ENCODE measurements at regions not wholly inside any gene's neighbourhood (a gene's known extent, or its start where the extent isn't known, plus 50 kb on each side); places are given as distances from the start of the nearest gene placed in this dataset.

DNA sequence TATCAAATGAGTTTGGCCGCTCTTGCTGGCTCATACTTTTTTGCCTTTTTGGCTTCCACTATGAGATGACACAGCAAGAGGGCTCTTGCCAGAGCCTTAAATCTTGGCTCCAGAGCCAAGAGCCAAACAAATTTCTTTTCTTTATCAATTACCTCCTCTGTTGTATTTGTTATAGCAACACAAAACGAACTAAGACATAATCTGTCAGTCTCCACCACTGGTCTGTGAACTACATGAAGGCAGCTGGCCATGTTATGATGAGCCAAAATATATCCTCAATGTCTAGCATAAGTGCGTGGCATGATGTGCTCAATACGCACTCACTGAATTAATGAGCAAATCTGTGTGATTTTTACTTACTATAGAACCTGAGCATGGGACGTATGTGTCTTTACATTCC, 220.0 kb upstream of the ZNF217 start:
- DNase-seq: no peak
- Histone ChIP-seq H3K36me3 (replicated peaks in 1 of 2) (no peaks in the 10 kb centered on the region), H3K27me3 (no peaks in the 10 kb centered on the region), H3K9me3 (replicated peaks in 1 of 3) (no peaks in the 10 kb centered on the region), H3K27ac (no peak overlapping the region), H3K4me3 (no peak overlapping the region), H3K4me1 (replicated peaks in 1 of 2) (no peaks in the 10 kb centered on the region)
- WGBS, 4 donors: 65 to 82% (median 75%) methylated on average over 5 of the region's 5 CpGs
- TF ChIP-seq POLR2A (IDR thresholded peaks at IDR 0.05): no peak
- TF ChIP-seq, protein P1, sequence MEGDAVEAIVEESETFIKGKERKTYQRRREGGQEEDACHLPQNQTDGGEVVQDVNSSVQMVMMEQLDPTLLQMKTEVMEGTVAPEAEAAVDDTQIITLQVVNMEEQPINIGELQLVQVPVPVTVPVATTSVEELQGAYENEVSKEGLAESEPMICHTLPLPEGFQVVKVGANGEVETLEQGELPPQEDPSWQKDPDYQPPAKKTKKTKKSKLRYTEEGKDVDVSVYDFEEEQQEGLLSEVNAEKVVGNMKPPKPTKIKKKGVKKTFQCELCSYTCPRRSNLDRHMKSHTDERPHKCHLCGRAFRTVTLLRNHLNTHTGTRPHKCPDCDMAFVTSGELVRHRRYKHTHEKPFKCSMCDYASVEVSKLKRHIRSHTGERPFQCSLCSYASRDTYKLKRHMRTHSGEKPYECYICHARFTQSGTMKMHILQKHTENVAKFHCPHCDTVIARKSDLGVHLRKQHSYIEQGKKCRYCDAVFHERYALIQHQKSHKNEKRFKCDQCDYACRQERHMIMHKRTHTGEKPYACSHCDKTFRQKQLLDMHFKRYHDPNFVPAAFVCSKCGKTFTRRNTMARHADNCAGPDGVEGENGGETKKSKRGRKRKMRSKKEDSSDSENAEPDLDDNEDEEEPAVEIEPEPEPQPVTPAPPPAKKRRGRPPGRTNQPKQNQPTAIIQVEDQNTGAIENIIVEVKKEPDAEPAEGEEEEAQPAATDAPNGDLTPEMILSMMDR (IDR thresholded peaks at IDR 0.05): no peak
- intact Hi-C loops (cut with DNase I): no loop called here

DNA sequence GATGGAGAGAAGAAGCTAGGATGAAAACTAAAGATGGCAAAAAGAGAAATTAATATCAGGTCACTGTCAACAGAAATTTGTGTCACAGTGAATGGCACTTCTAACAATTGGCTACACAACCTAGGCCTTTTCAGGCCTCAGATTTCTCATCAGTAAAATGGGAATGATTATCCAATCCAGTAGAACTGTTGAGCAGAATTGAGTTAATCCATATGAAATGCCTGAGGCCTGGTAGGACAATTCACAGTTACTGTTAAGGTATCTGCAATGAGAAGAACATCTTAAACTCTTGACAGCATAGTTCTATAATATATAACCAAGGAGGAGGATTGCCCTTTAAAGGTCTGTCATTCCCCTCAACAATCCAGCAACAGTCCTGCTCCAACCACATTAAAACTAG, 217.9 kb upstream of the ZNF217 start:
- intact Hi-C loops (cut with DNase I): no loop called here
- no peak overlapping the region for H3K27ac ChIP-seq
- TF ChIP-seq POLR2A (IDR thresholded peaks at IDR 0.05): no peak
- TF ChIP-seq, protein P1 (IDR thresholded peaks at IDR 0.05): no peak
- no peaks in the 10 kb centered on the region for H3K27me3 ChIP-seq
- no peaks in the 10 kb centered on the region for H3K4me1 ChIP-seq (replicated peaks in 1 of 2)
- no peak overlapping the region for H3K4me3 ChIP-seq
- H3K9me3 ChIP-seq (replicated peaks in 1 of 3): no peaks in the 10 kb centered on the region
- DNase-seq: no peak
- no peaks in the 10 kb centered on the region for H3K36me3 ChIP-seq (replicated peaks in 1 of 2)

DNA sequence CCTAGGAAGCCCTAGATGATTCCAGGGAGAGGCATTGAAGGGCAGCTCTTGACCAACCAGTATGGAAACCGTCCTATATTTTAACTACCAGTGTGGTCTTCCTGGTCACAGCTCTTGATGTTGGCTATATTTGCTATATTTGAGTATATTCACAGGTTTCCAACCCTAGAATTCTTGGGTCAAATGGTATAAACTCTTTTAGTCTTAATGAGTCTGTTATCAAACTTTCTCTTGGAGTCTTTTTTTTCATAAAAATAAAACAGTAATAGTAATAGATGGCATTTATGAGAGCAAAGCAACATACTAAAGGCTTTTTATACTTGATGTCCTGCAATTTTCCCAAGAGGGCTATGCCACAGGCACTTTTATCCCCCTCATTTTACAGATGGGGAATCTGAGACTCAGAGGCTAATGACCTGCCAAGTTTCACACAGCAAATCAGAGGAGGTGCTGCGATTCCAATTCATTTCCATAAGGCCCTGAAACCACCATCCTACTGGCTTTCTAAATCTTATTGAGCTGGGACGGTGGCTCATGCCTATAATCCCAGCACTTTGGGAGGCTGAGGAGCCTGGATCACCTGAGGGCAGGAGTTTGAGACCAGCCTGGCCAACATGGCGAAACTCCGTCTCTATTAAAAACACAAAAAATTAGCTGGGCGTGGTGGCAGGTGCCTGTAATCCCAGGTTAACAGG, 217.2 kb upstream of the ZNF217 start:
- no peaks in the 10 kb centered on the region for H3K27me3 ChIP-seq
- no peak overlapping the region for H3K27ac ChIP-seq
- no peaks in the 10 kb centered on the region for H3K36me3 ChIP-seq (replicated peaks in 1 of 2)
- H3K4me1 ChIP-seq (replicated peaks in 1 of 2): no peaks in the 10 kb centered on the region
- no peak overlapping the region for H3K4me3 ChIP-seq
- intact Hi-C loops (cut with DNase I): no loop called here
- TF ChIP-seq POLR2A (IDR thresholded peaks at IDR 0.05): no peak
- TF ChIP-seq, protein P1 (IDR thresholded peaks at IDR 0.05): no peak
- DNase-seq: no peak
- WGBS, 4 donors: 68 to 86% (median 78%) methylated on average over 6 of the region's 6 CpGs
- H3K9me3 ChIP-seq (replicated peaks in 1 of 3): no peaks in the 10 kb centered on the region

DNA sequence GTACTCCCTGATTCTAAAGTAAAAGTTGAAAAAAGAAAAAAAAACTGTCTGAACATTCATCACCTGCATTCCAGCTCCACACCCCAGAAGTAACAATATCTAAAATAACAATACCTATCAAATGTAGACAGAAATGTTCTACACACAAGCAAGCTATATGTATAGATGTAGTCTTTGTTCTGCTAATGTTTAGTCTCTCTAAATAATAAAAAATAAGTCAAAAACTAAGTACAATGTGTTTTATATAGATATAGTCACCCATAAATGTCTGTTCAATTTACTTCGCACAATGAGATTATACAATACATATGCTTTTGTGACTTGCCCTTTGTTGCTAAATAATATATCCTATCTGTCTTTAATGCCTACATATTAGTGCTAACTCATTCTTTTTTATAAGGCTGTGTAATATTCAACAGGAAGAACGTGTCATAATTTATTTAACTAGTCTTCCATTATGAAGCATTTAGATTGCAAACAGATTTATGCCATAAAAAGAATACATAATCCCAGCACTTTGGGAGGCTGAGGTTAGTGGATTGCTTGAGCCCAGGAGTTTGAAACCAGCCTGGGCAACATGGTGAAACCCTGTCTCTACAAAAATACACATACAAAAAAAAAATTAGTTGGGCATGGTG, 216.2 kb upstream of the ZNF217 start:
- no peaks in the 10 kb centered on the region for H3K27me3 ChIP-seq
- TF ChIP-seq POLR2A (IDR thresholded peaks at IDR 0.05): no peak
- TF ChIP-seq, protein P1 (IDR thresholded peaks at IDR 0.05): no peak
- no peak overlapping the region for H3K4me3 ChIP-seq
- 77 to 90% (median 85%) methylated on average over 2 of the region's 2 CpGs for WGBS, 4 donors
- intact Hi-C loops (cut with DNase I): no loop called here
- H3K27ac ChIP-seq: no peak overlapping the region
- DNase-seq: no peak
- no peaks in the 10 kb centered on the region for H3K9me3 ChIP-seq (replicated peaks in 1 of 3)
- no peaks in the 10 kb centered on the region for H3K4me1 ChIP-seq (replicated peaks in 1 of 2)
- no peaks in the 10 kb centered on the region for H3K36me3 ChIP-seq (replicated peaks in 1 of 2)

Data from adrenal gland (tissue), 9 donors.